Breast epithelium (tissue), 3 donors: ENCODE measurements at regions not wholly inside any gene's neighbourhood (a gene's known extent, or its start where the extent isn't known, plus 50 kb on each side); places are given as distances from the start of the nearest gene placed in this dataset.

Experiments
- POLR2A ChIP-seq: fragments of 450-650 bp; IDR thresholded peaks from one replicate; pipeline ENCODE4 v1.6.1; 2016; ENCODE audit warnings: antibody characterized with exemption, mild to moderate bottlenecking, moderate library complexity
- POLR2AphosphoS5 ChIP-seq, 3 donors: sonication (generic); formaldehyde crosslinking; IDR thresholded peaks; one replicate each; pipeline ENCODE4 v1.6.1; 2017; ENCODE audit warnings: antibody characterized with exemption in 3 of 3
- TF ChIP-seq, protein P1 (sequence below), 3 donors: fragments of 450-650 bp; IDR thresholded peaks; one replicate each; pipeline ENCODE4 v1.5.1; 2016 to 2017; ENCODE audit warnings: antibody characterized with exemption in 3 of 3, mild to moderate bottlenecking in 3 of 3, moderate library complexity in 3 of 3

DNA sequence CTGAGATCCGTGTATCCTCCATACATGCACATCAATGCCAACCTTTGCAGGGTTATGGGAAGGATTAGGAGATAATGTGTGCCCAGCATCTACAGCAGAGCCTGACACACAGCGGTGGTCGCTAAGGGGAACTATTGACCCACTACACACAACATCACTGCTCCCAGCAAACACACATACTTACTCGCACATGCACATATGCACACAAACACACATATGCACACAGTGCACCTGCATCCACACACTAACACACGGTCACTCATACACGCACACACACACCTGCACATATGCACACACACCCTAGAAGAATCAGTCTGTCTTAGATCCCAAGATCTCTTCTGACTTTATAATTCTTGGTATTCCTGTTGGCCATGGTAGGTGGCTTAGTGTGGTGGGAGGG is 118.3 kb downstream of the GYPC start:
- TF ChIP-seq, protein P1, sequence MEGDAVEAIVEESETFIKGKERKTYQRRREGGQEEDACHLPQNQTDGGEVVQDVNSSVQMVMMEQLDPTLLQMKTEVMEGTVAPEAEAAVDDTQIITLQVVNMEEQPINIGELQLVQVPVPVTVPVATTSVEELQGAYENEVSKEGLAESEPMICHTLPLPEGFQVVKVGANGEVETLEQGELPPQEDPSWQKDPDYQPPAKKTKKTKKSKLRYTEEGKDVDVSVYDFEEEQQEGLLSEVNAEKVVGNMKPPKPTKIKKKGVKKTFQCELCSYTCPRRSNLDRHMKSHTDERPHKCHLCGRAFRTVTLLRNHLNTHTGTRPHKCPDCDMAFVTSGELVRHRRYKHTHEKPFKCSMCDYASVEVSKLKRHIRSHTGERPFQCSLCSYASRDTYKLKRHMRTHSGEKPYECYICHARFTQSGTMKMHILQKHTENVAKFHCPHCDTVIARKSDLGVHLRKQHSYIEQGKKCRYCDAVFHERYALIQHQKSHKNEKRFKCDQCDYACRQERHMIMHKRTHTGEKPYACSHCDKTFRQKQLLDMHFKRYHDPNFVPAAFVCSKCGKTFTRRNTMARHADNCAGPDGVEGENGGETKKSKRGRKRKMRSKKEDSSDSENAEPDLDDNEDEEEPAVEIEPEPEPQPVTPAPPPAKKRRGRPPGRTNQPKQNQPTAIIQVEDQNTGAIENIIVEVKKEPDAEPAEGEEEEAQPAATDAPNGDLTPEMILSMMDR (IDR thresholded peaks at IDR 0.05): no peak
- TF ChIP-seq POLR2A (no peak), POLR2AphosphoS5 (IDR thresholded peaks at IDR 0.05) (no peak)
